WERI-Rb-1 (cell line): ENCODE measurements at regions not wholly inside any gene's neighbourhood (a gene's known extent, or its start where the extent isn't known, plus 50 kb on each side); places are given as distances from the start of the nearest gene placed in this dataset.

Experiments
- DNase-seq: peaks from one replicate; pipeline ENCODE4 v3.0.0-alpha.2; 2020
- H3K27ac ChIP-seq: fragments of 250-450 bp; sonication (Bioruptor Pico); 2 replicates; pipeline ENCODE4 v1.5.1; 2020; ENCODE audit warnings: mild to moderate bottlenecking, moderate library complexity
- H3K27me3 ChIP-seq: fragments of 250-450 bp; sonication (Bioruptor Pico); 2 replicates; pipeline ENCODE4 v1.5.1; 2021; ENCODE audit warnings: mild to moderate bottlenecking, low read depth, moderate library complexity; ENCODE audit not compliant: insufficient read depth, severe bottlenecking
- H3K36me3 ChIP-seq: fragments of 250-450 bp; sonication (Bioruptor Pico); 2 replicates; pipeline ENCODE4 v1.5.1; 2020; ENCODE audit warnings: mild to moderate bottlenecking, moderate library complexity
- H3K4me3 ChIP-seq: 2 replicates; pipeline ENCODE4 v1.5.1; 2011; ENCODE audit warnings: low read depth, mild to moderate bottlenecking, control low read depth, low read length
- H3K9me3 ChIP-seq: fragments of 250-450 bp; sonication (Bioruptor Pico); 2 replicates; pipeline ENCODE4 v1.5.1; 2021; ENCODE audit warnings: mild to moderate bottlenecking, moderate library complexity; ENCODE audit not compliant: severe bottlenecking
- TF ChIP-seq, protein P1 (sequence below): IDR thresholded peaks from 2 replicates; pipeline ENCODE4 v1.5.1; 2011; ENCODE audit warnings: low read depth, mild to moderate bottlenecking, control low read depth, inconsistent platforms, low read length

DNA sequence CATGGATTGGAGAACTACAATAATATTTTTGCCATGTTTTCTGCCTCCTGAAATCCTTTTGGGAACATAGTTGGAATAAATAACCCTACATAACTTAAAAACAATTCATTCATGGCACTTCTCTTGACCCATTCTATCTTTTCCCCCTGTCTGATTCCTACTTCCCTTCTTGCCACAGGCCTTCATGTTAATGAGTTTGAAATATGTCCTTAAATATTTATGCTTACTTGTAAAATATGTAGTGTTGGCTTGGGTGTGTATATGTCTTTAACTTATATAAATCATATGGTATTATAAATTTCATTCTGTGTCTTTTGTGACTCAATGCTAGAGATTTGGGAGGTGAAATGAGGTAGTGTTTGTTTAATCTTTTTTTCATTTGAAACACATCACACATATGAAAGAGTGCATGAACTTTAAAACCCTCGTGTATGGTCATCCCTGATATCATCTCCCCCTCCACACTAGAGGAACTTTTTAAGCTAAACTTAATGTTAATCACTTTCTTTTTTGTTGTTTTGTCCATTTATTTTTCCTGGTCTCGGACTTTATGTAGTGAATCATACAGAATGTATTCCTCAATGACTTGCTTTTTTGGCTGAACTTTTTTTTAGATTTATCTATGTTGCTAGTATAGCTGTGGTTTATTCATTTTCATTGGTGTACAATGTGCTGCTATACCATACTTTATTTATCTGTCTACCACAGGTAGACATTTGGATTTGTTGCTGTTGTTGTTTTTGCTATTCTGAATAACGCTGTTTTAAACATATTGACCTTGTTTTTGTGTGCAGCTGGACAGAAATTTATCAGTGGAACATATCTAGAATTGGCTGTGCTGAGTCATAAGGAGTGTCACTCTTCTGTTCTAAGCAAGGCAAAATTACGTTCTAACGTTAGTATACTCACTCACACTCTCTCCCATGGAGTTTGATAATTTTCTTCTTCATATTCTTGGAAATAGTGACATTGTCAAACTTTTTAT is 441.6 kb downstream of the PLPP3 start:
- Histone ChIP-seq H3K27me3 (no peaks in the 10 kb centered on the region), H3K27ac (no peak overlapping the region), H3K9me3 (no peaks in the 10 kb centered on the region), H3K36me3 (no peaks in the 10 kb centered on the region), H3K4me3 (no peak overlapping the region)
- TF ChIP-seq, protein P1, sequence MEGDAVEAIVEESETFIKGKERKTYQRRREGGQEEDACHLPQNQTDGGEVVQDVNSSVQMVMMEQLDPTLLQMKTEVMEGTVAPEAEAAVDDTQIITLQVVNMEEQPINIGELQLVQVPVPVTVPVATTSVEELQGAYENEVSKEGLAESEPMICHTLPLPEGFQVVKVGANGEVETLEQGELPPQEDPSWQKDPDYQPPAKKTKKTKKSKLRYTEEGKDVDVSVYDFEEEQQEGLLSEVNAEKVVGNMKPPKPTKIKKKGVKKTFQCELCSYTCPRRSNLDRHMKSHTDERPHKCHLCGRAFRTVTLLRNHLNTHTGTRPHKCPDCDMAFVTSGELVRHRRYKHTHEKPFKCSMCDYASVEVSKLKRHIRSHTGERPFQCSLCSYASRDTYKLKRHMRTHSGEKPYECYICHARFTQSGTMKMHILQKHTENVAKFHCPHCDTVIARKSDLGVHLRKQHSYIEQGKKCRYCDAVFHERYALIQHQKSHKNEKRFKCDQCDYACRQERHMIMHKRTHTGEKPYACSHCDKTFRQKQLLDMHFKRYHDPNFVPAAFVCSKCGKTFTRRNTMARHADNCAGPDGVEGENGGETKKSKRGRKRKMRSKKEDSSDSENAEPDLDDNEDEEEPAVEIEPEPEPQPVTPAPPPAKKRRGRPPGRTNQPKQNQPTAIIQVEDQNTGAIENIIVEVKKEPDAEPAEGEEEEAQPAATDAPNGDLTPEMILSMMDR = no peak
- DNase-seq = no peak

DNA sequence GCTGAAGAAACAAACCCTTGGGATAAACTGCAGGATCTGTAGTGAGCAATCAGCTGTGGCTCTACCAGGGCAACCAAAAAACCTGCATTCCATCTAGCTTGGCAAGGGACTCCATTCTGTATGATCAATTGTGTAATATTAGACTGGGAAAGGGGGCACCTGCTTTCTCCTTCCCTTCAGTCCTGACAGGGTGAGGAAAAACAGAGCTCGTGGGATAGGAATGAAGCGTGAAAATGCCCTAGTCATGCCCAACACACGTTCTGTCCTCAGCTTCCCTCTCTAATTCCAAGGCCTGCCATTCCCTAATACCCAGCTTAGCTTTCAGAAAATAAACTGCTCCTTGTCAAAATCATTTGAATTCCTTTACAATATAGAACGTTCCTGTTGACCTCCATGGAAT is 442.3 kb downstream of the PLPP3 start:
- H3K27ac ChIP-seq = no peak overlapping the region
- no peaks in the 10 kb centered on the region for H3K9me3 ChIP-seq
- TF ChIP-seq, protein P1 = no peak
- DNase-seq = no peak
- no peaks in the 10 kb centered on the region for H3K36me3 ChIP-seq
- no peaks in the 10 kb centered on the region for H3K27me3 ChIP-seq
- no peak overlapping the region for H3K4me3 ChIP-seq

DNA sequence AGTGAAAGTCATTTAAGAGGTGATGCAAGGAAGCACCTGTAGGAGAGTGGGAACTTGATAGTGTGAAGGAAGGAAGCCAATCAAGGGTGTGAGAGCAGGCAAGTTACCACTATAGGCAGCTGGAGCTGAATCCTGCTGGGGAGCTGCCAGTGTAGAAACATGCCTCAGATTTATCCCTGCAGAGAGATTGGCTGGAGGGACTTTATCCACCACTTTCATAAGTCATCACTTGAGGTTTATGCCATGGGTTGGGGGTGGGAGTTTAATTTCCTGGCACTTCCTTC is 443.6 kb downstream of the PLPP3 start:
- DNase-seq = no peak
- Histone ChIP-seq H3K27me3 (no peaks in the 10 kb centered on the region), H3K4me3 (no peak overlapping the region), H3K27ac (no peak overlapping the region), H3K36me3 (no peaks in the 10 kb centered on the region), H3K9me3 (no peaks in the 10 kb centered on the region)
- TF ChIP-seq, protein P1 = no peak

DNA sequence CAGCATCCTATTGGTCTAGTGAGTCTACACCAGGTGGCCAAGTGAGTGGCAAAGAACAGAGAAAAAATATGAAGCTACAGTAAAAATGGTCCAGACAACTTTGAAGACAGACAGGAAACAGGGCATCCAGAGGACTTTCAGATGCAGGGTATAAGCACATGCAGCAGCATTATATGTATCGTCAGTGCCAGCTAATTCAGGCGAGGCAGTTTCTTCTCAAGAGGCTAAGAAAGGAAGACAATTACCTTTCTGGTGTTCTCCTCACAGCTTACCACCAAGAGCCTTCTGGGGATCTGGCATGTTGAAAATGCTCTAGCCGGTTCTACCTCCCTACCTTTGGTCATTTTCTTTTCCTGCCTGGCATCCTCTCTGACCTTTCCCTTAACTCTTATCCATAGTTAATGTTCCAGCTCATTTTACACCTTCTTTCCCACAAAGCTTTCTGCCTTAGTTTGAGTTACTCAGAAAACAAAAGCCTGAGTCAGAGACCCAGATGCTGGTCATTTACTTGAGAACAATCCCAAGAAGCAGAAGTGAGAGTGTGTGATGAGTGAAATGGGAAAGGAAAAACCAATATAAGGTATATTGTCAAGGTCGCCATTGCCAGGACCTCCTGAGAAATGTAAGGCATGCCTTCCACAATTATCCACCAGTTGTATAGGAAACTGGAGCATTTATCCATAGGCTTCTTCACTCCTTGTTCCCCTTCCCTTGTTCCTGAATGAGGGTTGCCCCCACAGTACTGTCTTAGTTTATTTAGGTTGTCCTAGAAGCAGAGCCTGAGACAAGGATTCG is 444.1 kb downstream of the PLPP3 start:
- TF ChIP-seq, protein P1 = no peak
- no peaks in the 10 kb centered on the region for H3K27me3 ChIP-seq
- DNase-seq = no peak
- no peak overlapping the region for H3K27ac ChIP-seq
- H3K4me3 ChIP-seq = no peak overlapping the region
- H3K9me3 ChIP-seq = no peaks in the 10 kb centered on the region
- no peaks in the 10 kb centered on the region for H3K36me3 ChIP-seq

DNA sequence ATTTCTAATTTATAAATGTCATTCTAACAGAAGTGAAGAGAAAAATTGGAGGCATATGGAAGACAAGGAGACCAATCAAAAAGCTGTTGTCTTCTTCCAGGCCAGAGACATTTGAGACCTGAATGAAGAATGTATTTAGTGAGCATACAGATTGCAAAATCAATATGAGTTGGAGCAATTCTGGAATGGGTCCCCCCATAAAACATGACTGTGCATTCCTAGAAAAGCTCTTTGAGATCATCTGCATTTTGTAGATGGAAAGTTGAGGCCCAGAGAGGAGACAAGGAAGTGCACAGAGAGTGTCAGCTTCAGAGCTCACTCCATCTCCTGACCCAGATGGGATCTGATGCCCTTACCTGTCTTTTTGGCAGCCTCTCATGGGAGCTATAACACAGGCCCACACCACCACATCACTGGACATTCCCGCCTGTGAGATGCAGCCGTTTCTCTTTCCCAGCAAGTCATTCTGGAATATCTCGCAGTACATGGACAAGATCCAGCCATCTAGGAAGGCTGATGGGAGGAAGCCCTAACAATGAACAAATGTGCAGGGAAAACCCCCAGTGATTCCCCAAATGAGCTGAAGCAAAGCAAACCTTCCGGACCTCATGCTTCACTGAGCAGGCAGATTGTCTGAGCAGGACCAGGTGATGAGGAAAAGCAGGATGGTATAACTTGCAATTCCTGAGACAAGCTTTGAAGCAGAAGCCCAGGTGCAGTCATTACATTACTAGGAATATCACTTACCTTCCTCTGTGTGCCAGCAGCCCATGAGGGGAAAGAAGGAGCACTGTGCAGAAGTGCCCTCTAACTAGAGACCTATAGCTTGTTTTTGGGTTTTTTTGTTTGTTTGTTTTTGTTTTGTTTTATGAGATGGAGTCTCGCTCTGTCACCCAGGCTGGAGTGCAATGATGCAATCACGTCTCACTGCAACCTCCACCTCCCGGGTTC is 445.6 kb downstream of the PLPP3 start:
- Histone ChIP-seq H3K27me3 (no peaks in the 10 kb centered on the region), H3K27ac (no peak overlapping the region), H3K36me3 (no peaks in the 10 kb centered on the region), H3K9me3 (no peaks in the 10 kb centered on the region), H3K4me3 (no peak overlapping the region)
- TF ChIP-seq, protein P1 = no peak
- no peak for DNase-seq
